Adrenal gland (tissue), 5 donors: ENCODE measurements at regions not wholly inside any gene's neighbourhood (a gene's known extent, or its start where the extent isn't known, plus 50 kb on each side); places are given as distances from the start of the nearest gene placed in this dataset.

ENCODE experiments used
- CTCF ChIP-seq, 6 experiments: fragments of 450-650 bp in 4 of 6; fragments of 200-600 bp in 2 of 6; sonication (generic) in 1 of 6; IDR thresholded peaks; 1 replicate in 5 of 6; 2 replicates in 1 of 6; pipeline versions ENCODE4 v1.5.1 to v1.8.0; 2016 to 2021; ENCODE audit warnings: antibody characterized with exemption in 6 of 6, mild to moderate bottlenecking in 2 of 6, moderate library complexity in 1 of 6
- POLR2A ChIP-seq, 2 donors: fragments of 450-650 bp; IDR thresholded peaks; one replicate each; pipeline ENCODE4 v1.6.1; 2017; ENCODE audit warnings: antibody characterized with exemption in 2 of 2, mild to moderate bottlenecking in 2 of 2, moderate library complexity in 1 of 2
- donor health status: DM: no; HTN: no; CAD: no.

GRCh38 chr10:44849936-44850335 is 61.2 kb upstream of the TMEM72 start:
- TF ChIP-seq CTCF (IDR thresholded peaks at IDR 0.05) (no peak), POLR2A (IDR thresholded peaks at IDR 0.05) (no peak)
